Breast epithelium (tissue), 4 donors: ENCODE measurements at regions not wholly inside any gene's neighbourhood (a gene's known extent, or its start where the extent isn't known, plus 50 kb on each side); places are given as distances from the start of the nearest gene placed in this dataset.
"Not testable (repeated sequence)": the region's sequence is repeated elsewhere in the genome, so short reads cannot be mapped to it uniquely, and the experiment has no call there.

Experiments used
- DNase-seq, 2 donors: peaks; one replicate each; pipeline ENCODE4 v3.0.0-alpha.2; 2019; ENCODE audit warnings: low spot score in 2 of 2
- H3K27ac ChIP-seq, 2 donors: fragments of 200-600 bp; sonication (generic) in 1 of 2; one replicate each; pipeline ENCODE4 v1.5.1; 2016 to 2019; ENCODE audit warnings: mild to moderate bottlenecking in 1 of 2
- H3K27me3 ChIP-seq, 2 donors: fragments of 200-600 bp; sonication (generic) in 1 of 2; one replicate each; pipeline versions ENCODE4 v1.5.1 to v1.6.0; 2017 to 2019; ENCODE audit warnings: control low read depth in 1 of 2, mild to moderate bottlenecking in 1 of 2
- H3K36me3 ChIP-seq: fragments of 200-600 bp; one replicate; pipeline ENCODE4 v1.5.1; 2019
- H3K4me1 ChIP-seq, 2 donors: fragments of 200-600 bp; sonication (generic); one replicate each; pipeline ENCODE4 v1.5.1; 2016 to 2019; ENCODE audit warnings: control low read depth in 1 of 2
- H3K4me3 ChIP-seq, 3 donors: fragments of 200-600 bp; sonication (generic); 1 replicate in 2 of 3; 2 replicates in 1 of 3; pipeline ENCODE4 v1.5.1; 2016 to 2019; ENCODE audit warnings: mild to moderate bottlenecking in 3 of 3, moderate library complexity in 2 of 3
- H3K9me3 ChIP-seq, 2 donors: fragments of 200-600 bp; sonication (generic) in 1 of 2; one replicate each; pipeline ENCODE4 v1.5.1; 2016 to 2019; ENCODE audit warnings: control low read depth in 1 of 2
- CTCF ChIP-seq, 3 donors: fragments of 450-650 bp; IDR thresholded peaks; one replicate each; pipeline ENCODE4 v1.5.1; 2016 to 2017; ENCODE audit warnings: antibody characterized with exemption in 3 of 3, mild to moderate bottlenecking in 3 of 3, moderate library complexity in 3 of 3
- POLR2A ChIP-seq: fragments of 450-650 bp; IDR thresholded peaks from one replicate; pipeline ENCODE4 v1.6.1; 2016; ENCODE audit warnings: antibody characterized with exemption, mild to moderate bottlenecking, moderate library complexity
- POLR2AphosphoS5 ChIP-seq, 3 donors: sonication (generic); formaldehyde crosslinking; IDR thresholded peaks; one replicate each; pipeline ENCODE4 v1.6.1; 2017; ENCODE audit warnings: antibody characterized with exemption in 3 of 3
- intact Hi-C: fragments of 100-400 bp; cut with DNase I; formaldehyde crosslinking; loops from one replicate; pipeline ENCODE4 v1.15.1; 2023; ENCODE audit warnings: low total_unique reads

DNA sequence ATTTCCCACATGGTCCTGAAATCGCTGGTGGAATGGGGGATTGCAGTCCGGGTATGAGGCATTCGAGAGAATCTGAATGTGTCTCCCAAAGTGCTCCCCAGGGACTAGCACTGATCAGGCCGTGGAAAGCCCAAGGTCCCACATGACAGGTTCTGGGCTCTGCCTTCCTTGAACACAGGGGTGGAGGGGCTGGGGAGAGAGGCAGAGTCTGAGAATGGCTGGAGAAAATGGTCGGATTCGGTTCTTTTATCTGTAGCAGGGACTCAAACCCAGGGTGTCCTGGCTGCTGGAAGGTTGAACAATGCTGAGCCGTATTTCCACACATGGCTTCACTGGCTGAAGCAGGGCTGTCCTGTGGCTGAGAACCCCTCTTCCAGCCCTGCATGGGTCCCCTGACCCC, 122.7 kb upstream of the SULF2 start:
- intact Hi-C loops, DNase-seq, H3K27ac ChIP-seq, H3K36me3 ChIP-seq, H3K9me3 ChIP-seq, H3K4me3 ChIP-seq, H3K4me1 ChIP-seq: not testable (repeated sequence)
- H3K27me3 ChIP-seq = peaks cover 0 to 14% of the 10 kb centered on the region in 2 donors

GRCh38 chr20:47907031-47907675, 121.9 kb upstream of the SULF2 start:
- no peak for TF ChIP-seq POLR2A
- no peak for TF ChIP-seq CTCF (IDR thresholded peaks at IDR 0.05)
- no peak for TF ChIP-seq POLR2AphosphoS5 (IDR thresholded peaks at IDR 0.05)
- DNase-seq = no peak
- Histone ChIP-seq H3K4me3 (no peak overlapping the region), H3K27ac (no peak overlapping the region), H3K27me3 (peaks cover 0 to 14% of the 10 kb centered on the region in 2 donors), H3K9me3 (no peaks in the 10 kb centered on the region), H3K36me3 (no peaks in the 10 kb centered on the region), H3K4me1 (no peaks in the 10 kb centered on the region)
- intact Hi-C loops = no loop called here

DNA sequence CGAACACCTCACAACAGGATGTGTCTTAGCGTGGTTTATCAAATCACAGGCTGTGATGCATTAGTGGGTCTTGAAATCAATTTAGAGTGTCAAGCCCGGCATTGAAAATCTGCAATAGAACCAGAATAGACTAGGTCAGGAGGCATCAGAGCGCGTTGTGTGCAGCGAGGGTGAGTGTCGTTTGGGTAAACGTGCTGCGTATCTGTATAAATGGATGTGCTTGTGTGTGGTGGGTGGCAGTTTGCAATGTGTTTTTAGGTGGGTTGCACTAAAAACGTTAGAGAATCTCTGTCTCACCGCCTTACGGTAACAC, 121.0 kb upstream of the SULF2 start:
- peaks cover 0 to 14% of the 10 kb centered on the region in 2 donors for H3K27me3 ChIP-seq
- DNase-seq = no peak
- no peak overlapping the region for H3K4me3 ChIP-seq
- no peaks in the 10 kb centered on the region for H3K36me3 ChIP-seq
- H3K27ac ChIP-seq = no peak overlapping the region
- intact Hi-C loops = no loop called here
- no peaks in the 10 kb centered on the region for H3K9me3 ChIP-seq
- TF ChIP-seq POLR2AphosphoS5 (IDR thresholded peaks at IDR 0.05) (no peak), POLR2A (no peak), CTCF (IDR thresholded peaks at IDR 0.05) (no peak)
- H3K4me1 ChIP-seq = no peaks in the 10 kb centered on the region

- H3K4me3 ChIP-seq = no peak overlapping the region
Measured at GRCh38 chr20:47905628-47906347, 120.5 kb upstream of the SULF2 start.

DNA sequence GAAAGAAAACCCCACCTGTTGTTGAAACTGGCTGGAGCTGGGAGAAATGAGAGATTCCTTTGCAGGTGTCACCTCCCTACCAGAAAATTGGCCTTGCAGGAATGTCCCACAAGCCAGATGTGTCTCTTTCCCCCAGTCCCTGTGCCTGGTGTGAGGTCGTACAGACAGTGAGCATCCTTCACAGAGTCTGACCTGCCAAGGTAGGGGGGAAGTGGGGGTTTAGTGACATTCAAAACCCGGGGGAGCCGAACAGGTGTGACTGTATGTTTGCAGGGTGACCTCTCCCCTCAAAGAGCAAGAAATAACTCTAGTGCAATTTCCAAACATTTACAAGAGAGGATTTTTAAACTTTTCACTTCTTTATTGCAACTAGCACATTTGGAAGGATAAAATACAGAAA, 117.7 kb upstream of the SULF2 start:
- H3K4me3 ChIP-seq, H3K27me3 ChIP-seq, DNase-seq, H3K9me3 ChIP-seq, H3K27ac ChIP-seq, intact Hi-C loops, H3K4me1 ChIP-seq, H3K36me3 ChIP-seq: not testable (repeated sequence)

More at GRCh38 chr20:47905628-47906347, 120.5 kb upstream of the SULF2 start:
- Histone ChIP-seq H3K36me3 (no peaks in the 10 kb centered on the region), H3K4me1 (no peaks in the 10 kb centered on the region), H3K9me3 (no peaks in the 10 kb centered on the region), H3K27me3 (peaks cover 0 to 14% of the 10 kb centered on the region in 2 donors), H3K27ac (no peak overlapping the region)
- no peak for DNase-seq
- intact Hi-C loops = no loop called here
- TF ChIP-seq POLR2A (no peak), CTCF (IDR thresholded peaks at IDR 0.05) (no peak), POLR2AphosphoS5 (IDR thresholded peaks at IDR 0.05) (no peak)

DNA sequence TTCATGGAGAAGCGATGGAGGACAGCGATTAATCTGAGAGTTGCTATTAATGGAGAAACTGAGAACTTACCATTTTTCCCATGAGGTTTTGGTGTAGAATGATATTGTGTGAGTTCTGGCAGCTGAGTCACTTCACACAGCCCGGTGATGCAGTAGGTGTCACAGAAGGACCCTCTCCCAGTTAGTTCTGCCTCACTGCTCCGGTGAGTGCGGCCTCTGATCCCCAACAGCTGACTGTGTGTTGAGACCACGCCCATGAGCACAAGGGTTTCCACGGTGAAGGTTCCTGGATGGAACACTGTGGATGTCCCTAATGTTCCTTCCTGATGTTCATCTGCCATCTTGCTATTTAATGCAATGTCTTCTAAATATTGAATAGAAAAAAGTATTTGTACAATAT, 114.0 kb upstream of the SULF2 start:
- H3K27me3 ChIP-seq, H3K27ac ChIP-seq, intact Hi-C loops, H3K4me3 ChIP-seq, H3K9me3 ChIP-seq, H3K4me1 ChIP-seq, DNase-seq, H3K36me3 ChIP-seq: not testable (repeated sequence)
